Activated CD4-positive, alpha-beta T cell treated with anti-CD3 and anti-CD28 coated beads for 4 hours (primary cell): ENCODE measurements at regions not wholly inside any gene's neighbourhood (a gene's known extent, or its start where the extent isn't known, plus 50 kb on each side); places are given as distances from the start of the nearest gene placed in this dataset.
"Not testable (repeated sequence)": the region's sequence is repeated elsewhere in the genome, so short reads cannot be mapped to it uniquely, and the experiment has no call there.

Experiments used
- DNase-seq, 2 donors: peaks; one replicate each; pipeline ENCODE4 v3.0.0-alpha.2; 2020

GRCh38 chr14:48805315-48805714 lies 780.9 kb downstream of the RPS29 start:
- no peak for DNase-seq

- no peak for DNase-seq
Observed at GRCh38 chr14:48792376-48793024, 793.7 kb downstream of the RPS29 start.

GRCh38 chr14:48788771-48789170 lies 797.4 kb downstream of the RPS29 start:
- DNase-seq: no peak

- no peak for DNase-seq
Observed at GRCh38 chr14:48786498-48786897, 799.7 kb downstream of the RPS29 start.

GRCh38 chr14:48771717-48772116 lies 814.5 kb downstream of the RPS29 start:
- no peak for DNase-seq

GRCh38 chr14:48751293-48751692 lies 834.9 kb downstream of the RPS29 start:
- no peak for DNase-seq

GRCh38 chr14:48748151-48748675 lies 838.0 kb downstream of the RPS29 start:
- DNase-seq: no peak

- DNase-seq: no peak
Observed at GRCh38 chr14:48747561-48748089, 838.6 kb downstream of the RPS29 start.

GRCh38 chr14:48744202-48744601 lies 842.0 kb downstream of the RPS29 start:
- no peak for DNase-seq

- no peak for DNase-seq
Observed at GRCh38 chr14:48738186-48738925, 847.8 kb downstream of the RPS29 start.

GRCh38 chr14:48735607-48736006 lies 850.6 kb downstream of the RPS29 start:
- no peak for DNase-seq

GRCh38 chr14:48731260-48731659 lies 854.9 kb downstream of the RPS29 start:
- no peak for DNase-seq

- no peak for DNase-seq
Observed at GRCh38 chr14:48726080-48726642, 860.0 kb downstream of the RPS29 start.

GRCh38 chr14:48725051-48725734 lies 861.0 kb downstream of the RPS29 start:
- no peak for DNase-seq

GRCh38 chr14:48723841-48724495 lies 862.2 kb downstream of the RPS29 start:
- no peak for DNase-seq

GRCh38 chr14:48714366-48714765 lies 871.8 kb downstream of the RPS29 start:
- DNase-seq: no peak

GRCh38 chr14:48710133-48710532 lies 876.0 kb downstream of the RPS29 start:
- no peak for DNase-seq

- DNase-seq: no peak
Observed at GRCh38 chr14:48709277-48709785, 876.8 kb downstream of the RPS29 start.

GRCh38 chr14:48704639-48705038 lies 881.5 kb downstream of the RPS29 start:
- DNase-seq: no peak

GRCh38 chr14:48703728-48704467 lies 882.3 kb downstream of the RPS29 start:
- DNase-seq: no peak

GRCh38 chr14:48697362-48697761 lies 888.8 kb downstream of the RPS29 start:
- DNase-seq: not testable (repeated sequence)

GRCh38 chr14:48693793-48694192 lies 892.4 kb downstream of the RPS29 start:
- DNase-seq: no peak
